GM12874 (cell line): ENCODE measurements at regions not wholly inside any gene's neighbourhood (a gene's known extent, or its start where the extent isn't known, plus 50 kb on each side); places are given as distances from the start of the nearest gene placed in this dataset.

Experiments
- TF ChIP-seq, protein P1 (sequence below): IDR thresholded peaks from 2 replicates; pipeline ENCODE4 v1.5.1; 2011; ENCODE audit warnings: low read depth, mild to moderate bottlenecking, control low read depth, low read length, moderate library complexity; ENCODE audit not compliant: insufficient read depth

DNA sequence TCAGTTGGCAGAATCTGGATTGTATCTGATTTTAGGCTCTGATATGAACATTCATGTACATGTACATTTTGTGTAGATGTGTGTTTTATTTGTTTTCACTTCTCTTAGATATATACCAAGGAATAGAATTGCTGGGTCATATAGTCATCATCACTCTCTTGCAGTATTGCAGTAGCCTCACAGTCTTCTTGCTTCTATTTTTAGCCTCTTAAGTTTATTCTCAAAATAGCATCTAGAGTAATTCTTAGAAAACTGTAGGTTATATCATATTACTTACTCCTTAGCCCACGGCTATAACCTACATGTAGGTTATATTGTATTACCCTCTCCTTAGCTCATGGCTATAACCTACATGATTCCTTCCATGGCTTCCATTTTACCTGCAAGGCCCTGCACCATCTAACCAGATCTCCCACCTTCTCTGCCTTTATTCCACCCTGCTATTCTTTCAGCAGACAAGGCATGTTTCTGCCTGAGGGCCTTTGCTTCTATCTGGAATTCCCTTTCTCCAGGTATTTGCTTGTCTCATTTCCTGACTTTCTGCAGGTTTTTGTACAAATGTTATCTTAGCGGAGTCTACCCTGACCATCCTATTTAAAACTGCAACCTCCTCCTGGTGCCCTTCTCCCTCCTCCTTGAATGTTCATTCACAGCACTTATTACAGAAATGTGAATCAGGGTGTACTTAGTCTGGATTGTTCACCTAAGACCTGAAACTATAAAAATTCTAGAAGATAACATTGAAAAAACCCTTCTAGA lies 109.0 kb upstream of the ETV3 start:
- TF ChIP-seq, protein P1, sequence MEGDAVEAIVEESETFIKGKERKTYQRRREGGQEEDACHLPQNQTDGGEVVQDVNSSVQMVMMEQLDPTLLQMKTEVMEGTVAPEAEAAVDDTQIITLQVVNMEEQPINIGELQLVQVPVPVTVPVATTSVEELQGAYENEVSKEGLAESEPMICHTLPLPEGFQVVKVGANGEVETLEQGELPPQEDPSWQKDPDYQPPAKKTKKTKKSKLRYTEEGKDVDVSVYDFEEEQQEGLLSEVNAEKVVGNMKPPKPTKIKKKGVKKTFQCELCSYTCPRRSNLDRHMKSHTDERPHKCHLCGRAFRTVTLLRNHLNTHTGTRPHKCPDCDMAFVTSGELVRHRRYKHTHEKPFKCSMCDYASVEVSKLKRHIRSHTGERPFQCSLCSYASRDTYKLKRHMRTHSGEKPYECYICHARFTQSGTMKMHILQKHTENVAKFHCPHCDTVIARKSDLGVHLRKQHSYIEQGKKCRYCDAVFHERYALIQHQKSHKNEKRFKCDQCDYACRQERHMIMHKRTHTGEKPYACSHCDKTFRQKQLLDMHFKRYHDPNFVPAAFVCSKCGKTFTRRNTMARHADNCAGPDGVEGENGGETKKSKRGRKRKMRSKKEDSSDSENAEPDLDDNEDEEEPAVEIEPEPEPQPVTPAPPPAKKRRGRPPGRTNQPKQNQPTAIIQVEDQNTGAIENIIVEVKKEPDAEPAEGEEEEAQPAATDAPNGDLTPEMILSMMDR: no peak

DNA sequence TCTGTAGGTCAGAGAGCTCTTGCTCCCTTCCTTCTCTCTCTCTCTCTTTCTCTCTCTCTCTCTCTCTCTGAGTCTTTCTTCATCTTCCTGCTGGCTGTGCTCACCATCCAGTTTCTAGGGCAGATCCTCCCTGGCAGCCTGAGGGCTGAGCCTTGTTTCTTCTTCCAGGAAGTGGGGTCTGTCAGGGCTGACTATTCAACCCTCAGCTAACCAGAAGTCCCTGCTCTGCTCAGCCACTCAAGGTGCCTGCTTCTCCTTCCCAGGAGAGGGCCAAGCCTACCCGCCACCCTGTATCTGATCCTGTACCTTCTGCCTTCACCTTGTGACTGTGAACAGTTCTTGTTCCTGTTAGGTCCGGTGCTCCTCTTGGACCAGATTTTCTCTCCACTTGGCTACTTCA lies 107.6 kb upstream of the ETV3 start:
- TF ChIP-seq, protein P1: no peak

DNA sequence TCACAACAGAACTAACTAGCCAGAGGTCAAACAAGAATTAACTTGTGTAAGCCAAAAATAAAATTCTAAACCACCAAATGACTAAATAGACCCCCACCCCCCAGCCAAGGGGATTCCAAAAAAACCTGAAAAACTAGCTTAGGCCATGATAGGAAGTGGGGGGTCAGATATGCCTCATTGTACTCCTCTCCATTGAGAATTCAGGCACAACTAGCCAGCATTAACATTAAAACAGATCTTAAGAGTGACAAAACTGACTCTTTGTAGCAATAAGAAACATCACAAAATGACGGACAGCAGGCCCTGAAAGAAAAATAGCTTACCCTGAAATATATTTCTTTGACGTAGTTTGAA lies 103.0 kb upstream of the ETV3 start:
- TF ChIP-seq, protein P1: no peak

DNA sequence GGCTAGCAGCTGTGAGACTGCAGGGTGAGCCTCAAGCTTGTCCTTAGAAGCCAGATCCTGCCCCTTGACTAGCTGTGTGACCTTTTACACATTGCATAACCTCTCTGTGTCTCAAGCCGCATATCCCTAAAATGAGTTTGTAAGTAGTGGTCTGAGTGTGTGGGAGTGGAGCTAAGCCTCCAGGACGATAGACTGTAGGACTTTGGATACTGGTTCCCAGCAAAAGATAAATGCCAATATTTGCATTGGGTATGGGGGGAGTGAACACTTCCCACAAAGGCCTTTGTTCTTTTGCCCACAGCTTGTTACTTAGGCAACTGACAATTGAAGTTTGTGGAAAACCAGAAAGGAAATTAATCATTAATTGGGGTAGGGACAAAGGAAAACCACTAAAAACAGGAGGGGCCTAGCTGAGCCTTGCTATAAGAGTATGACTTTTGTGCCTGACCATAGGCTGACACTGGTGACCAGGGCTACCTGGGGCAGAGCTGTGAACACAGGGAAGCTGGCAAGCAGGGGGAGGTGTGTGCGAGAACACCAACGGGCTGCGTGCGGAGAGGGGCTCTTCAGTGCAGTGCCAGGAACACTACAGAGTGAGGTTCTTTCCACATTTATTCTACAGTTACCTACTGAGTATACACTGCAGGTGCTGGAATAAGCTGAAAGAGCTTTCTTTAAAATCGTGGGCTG lies 102.4 kb upstream of the ETV3 start:
- TF ChIP-seq, protein P1: no peak

DNA sequence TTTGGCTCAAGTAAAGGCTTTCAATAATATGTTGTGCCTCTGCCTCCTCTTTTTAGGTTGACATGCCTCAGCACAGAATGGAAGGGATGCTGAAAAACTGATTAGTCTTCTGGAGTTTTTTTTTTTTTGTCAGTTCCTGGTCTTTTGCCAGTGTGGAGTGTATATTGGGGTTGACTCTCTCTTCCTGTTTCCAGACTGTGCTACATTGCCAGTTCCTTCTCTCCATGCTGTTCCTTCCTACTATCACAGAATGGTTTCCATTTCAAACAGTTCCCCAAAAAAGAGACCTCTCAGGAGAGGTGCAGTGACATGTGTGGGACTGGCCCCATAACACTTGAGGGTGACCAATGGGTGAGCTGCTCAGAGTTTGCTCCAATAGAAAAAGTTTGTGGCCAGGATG lies 101.7 kb upstream of the ETV3 start:
- TF ChIP-seq, protein P1: no peak

DNA sequence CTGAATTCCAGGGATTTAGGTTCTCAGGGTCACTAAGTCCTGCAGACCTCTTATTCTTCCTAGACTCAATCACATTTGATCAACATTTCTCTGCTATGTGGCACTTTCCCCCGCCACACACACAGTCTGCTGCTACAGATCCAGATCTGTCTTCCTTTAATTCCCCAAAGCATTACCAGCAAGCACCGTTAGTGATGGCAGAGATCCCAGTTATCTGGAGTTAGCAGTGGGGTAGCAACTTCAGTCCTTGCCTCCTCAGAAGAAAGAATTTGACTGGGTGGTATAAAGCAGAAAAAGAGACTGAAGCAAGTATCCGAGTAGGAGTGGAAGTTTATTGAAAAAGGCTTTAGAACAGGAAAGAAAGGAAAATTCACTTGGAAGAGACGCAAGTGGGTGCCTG lies 100.4 kb upstream of the ETV3 start:
- TF ChIP-seq, protein P1: no peak

DNA sequence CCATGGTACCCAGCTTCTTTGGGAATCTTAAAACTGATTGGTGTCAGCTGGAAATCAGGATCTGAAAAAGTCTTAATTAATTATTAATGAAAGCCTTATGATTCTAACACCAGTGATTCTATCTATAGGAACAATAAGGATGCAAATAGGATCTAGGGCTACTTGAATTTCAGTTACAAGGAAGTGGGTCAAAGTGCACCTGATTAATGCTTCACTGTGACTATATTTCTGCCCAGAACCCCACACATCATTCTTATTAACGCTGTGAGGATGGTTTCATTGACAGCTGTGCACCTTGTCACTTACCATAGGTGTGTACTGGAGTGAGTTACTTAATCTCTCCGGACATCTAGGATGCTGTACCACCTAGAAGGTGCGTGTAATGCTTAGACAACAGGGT lies 99.8 kb upstream of the ETV3 start:
- TF ChIP-seq, protein P1: no peak
